GM06990 (cell line): ENCODE measurements at regions not wholly inside any gene's neighbourhood (a gene's known extent, or its start where the extent isn't known, plus 50 kb on each side); places are given as distances from the start of the nearest gene placed in this dataset.

Source experiments
- DNase-seq: peaks from one replicate; pipeline ENCODE4 v3.0.0-alpha.2; 2011; ENCODE audit not compliant: insufficient read length; ENCODE audit errors: extremely low read depth
- H3K27me3 ChIP-seq: replicated peaks from 2 replicates; pipeline ENCODE4 v1.6.0; 2011; ENCODE audit warnings: low read length; ENCODE audit not compliant: control insufficient read depth, insufficient read depth
- H3K36me3 ChIP-seq: 2 replicates; pipeline ENCODE4 v1.5.1; 2011; ENCODE audit warnings: low read length; ENCODE audit not compliant: control insufficient read depth, insufficient read depth
- H3K4me3 ChIP-seq: replicated peaks from 2 replicates; pipeline ENCODE4 v1.5.1; 2011; ENCODE audit warnings: low read depth, mild to moderate bottlenecking, control low read depth, low read length
- CTCF ChIP-seq: IDR thresholded peaks from 2 replicates; pipeline ENCODE4 v1.5.1; 2011; ENCODE audit warnings: low read length, control low read depth, mild to moderate bottlenecking, inconsistent platforms; ENCODE audit not compliant: insufficient read depth, poor library complexity, severe bottlenecking

GRCh38 chrX:82816001-82816400, 692.1 kb upstream of the POU3F4 start:
- Histone ChIP-seq H3K27me3 (no peaks in the 10 kb centered on the region), H3K36me3 (no peaks in the 10 kb centered on the region), H3K4me3 (no peak overlapping the region)
- no peak for TF ChIP-seq CTCF
- DNase-seq, result no peak

- no peak for TF ChIP-seq CTCF
- no peaks in the 10 kb centered on the region for H3K27me3 ChIP-seq
- no peak for DNase-seq
- H3K36me3 ChIP-seq, result no peaks in the 10 kb centered on the region
- no peak overlapping the region for H3K4me3 ChIP-seq
Measured at GRCh38 chrX:82816562-82816961, 691.5 kb upstream of the POU3F4 start.

GRCh38 chrX:82842286-82842685, 665.8 kb upstream of the POU3F4 start:
- H3K27me3 ChIP-seq, result no peaks in the 10 kb centered on the region
- H3K4me3 ChIP-seq, result no peak overlapping the region
- no peak for TF ChIP-seq CTCF
- DNase-seq, result no peak
- H3K36me3 ChIP-seq, result no peaks in the 10 kb centered on the region

GRCh38 chrX:82848111-82848510, 660.0 kb upstream of the POU3F4 start:
- Histone ChIP-seq H3K36me3 (no peaks in the 10 kb centered on the region), H3K27me3 (no peaks in the 10 kb centered on the region), H3K4me3 (no peak overlapping the region)
- no peak for TF ChIP-seq CTCF
- DNase-seq, result no peak
